Middle frontal gyrus (tissue), 1 donor: ENCODE measurements at regions not wholly inside any gene's neighbourhood (a gene's known extent, or its start where the extent isn't known, plus 50 kb on each side); places are given as distances from the start of the nearest gene placed in this dataset.

ENCODE experiments used
- DNase-seq: peaks from one replicate; pipeline ENCODE4 v3.0.0-alpha.2; 2015; ENCODE audit warnings: low spot score; ENCODE audit errors: extremely low spot score

GRCh38 chr2:18381386-18381785 is 179.1 kb downstream of the RDH14 start:
- no peak for DNase-seq

GRCh38 chr2:18380321-18380720 is 180.1 kb downstream of the RDH14 start:
- no peak for DNase-seq

- DNase-seq, result no peak
These were observed 180.6 kb downstream of the RDH14 start for GRCh38 chr2:18379870-18380269.

- no peak for DNase-seq
These were observed 182.3 kb downstream of the RDH14 start for GRCh38 chr2:18378020-18378653.

GRCh38 chr2:18376936-18377335 is 183.5 kb downstream of the RDH14 start:
- no peak for DNase-seq

GRCh38 chr2:18373664-18374063 is 186.8 kb downstream of the RDH14 start:
- no peak for DNase-seq

- no peak for DNase-seq
These were observed 187.4 kb downstream of the RDH14 start for GRCh38 chr2:18373081-18373480.

- DNase-seq, result no peak
These were observed 187.8 kb downstream of the RDH14 start for GRCh38 chr2:18372641-18373040.

GRCh38 chr2:18369760-18370159 is 190.7 kb downstream of the RDH14 start:
- no peak for DNase-seq

GRCh38 chr2:18368008-18368407 is 192.4 kb downstream of the RDH14 start:
- no peak for DNase-seq

GRCh38 chr2:18365342-18365741 is 195.1 kb downstream of the RDH14 start:
- no peak for DNase-seq

- no peak for DNase-seq
These were observed 197.1 kb downstream of the RDH14 start for GRCh38 chr2:18363348-18363747.

- DNase-seq, result no peak
These were observed 197.8 kb downstream of the RDH14 start for GRCh38 chr2:18362696-18363095.

GRCh38 chr2:18357537-18357936 is 202.9 kb downstream of the RDH14 start:
- no peak for DNase-seq

GRCh38 chr2:18356676-18357075 is 203.8 kb downstream of the RDH14 start:
- no peak for DNase-seq

GRCh38 chr2:18349421-18349820 is 211.0 kb downstream of the RDH14 start:
- DNase-seq, result no peak

GRCh38 chr2:18346874-18347273 is 213.6 kb downstream of the RDH14 start:
- no peak for DNase-seq

GRCh38 chr2:18346344-18346743 is 214.1 kb downstream of the RDH14 start:
- no peak for DNase-seq

GRCh38 chr2:18345848-18346247 is 214.6 kb downstream of the RDH14 start:
- DNase-seq, result no peak

GRCh38 chr2:18342901-18343300 is 217.6 kb downstream of the RDH14 start:
- DNase-seq, result no peak

- DNase-seq, result no peak
These were observed 221.1 kb downstream of the RDH14 start for GRCh38 chr2:18339326-18339725.

- DNase-seq, result no peak
These were observed 223.5 kb downstream of the RDH14 start for GRCh38 chr2:18336975-18337374.

GRCh38 chr2:18332477-18332876 is 228.0 kb downstream of the RDH14 start:
- DNase-seq, result no peak

- DNase-seq, result no peak
These were observed 235.3 kb downstream of the RDH14 start for GRCh38 chr2:18325118-18325517.
